Astrocyte of the hippocampus (primary cell): ENCODE measurements at regions not wholly inside any gene's neighbourhood (a gene's known extent, or its start where the extent isn't known, plus 50 kb on each side); places are given as distances from the start of the nearest gene placed in this dataset.

Source experiments
- DNase-seq: peaks from one replicate; pipeline ENCODE4 v3.0.0; 2011; ENCODE audit warnings: low read depth, low spot score

- DNase-seq: no peak
These were observed 1013.3 kb upstream of the SEMA6D start for GRCh38 chr15:46703871-46704637.

DNA sequence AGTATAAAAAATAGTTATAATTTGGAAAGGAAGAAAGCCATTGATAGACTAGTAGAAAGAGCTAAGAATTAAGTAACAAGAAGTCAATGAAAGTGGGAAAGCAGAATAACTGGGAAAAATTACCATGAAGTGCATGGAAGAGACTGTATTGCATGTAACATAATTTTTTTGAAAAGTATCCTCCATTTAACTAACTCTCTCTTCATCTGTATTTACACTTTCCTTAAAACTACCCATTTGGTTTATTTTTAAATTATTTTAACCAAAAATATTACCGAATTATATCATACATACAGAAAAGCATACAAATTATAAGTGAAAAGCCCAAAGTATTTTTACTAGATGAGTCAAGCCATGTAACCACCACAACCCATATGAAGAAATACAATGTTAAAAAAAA lies 1009.9 kb upstream of the SEMA6D start:
- DNase-seq: no peak

DNA sequence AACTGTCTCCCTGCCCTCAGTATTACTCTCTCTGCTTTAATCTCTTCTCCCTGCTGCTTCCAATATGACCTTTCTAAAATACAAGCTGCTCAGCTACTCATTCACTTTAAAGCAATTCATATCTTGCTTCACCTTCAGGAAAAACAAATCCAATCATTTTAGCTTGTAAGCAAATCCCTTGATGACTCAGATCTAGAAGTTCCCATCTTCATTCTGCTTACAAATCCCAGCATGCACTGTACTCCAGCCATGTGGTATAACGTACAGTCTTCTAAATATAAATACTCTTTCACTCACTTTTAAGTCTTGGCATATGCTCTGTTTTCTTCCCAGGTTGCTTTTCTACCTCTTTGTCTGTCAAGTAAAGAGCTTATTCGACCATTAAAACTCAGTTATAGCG lies 1009.1 kb upstream of the SEMA6D start:
- no peak for DNase-seq

- DNase-seq: no peak
These were observed 1007.7 kb upstream of the SEMA6D start for GRCh38 chr15:46709460-46710083.

DNA sequence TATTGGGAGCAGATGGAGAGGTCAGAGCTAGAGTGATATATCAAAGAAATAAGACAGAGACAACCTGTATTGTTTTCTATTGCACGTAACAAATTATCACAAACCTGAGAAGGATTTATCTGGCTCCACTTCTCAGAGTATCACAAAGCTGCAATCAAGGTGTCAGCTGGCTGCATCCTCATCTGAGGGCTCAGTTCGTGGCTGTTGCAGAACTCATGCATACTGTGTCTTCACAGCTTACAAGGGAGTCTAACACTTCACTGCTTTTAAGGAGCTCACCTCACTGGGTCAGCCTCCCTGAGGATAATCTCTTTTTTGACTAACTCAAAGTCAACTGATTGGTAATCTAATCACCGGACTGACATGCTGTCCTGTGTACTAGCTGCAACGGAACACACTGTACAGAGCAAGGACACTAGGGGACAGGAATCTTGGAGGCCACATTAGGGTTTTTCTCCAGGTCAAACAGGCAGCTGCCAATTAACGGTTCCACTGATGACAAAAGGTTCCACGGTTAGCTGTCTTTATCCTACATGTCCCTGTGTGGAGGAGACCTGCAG lies 1006.8 kb upstream of the SEMA6D start:
- DNase-seq: no peak

DNA sequence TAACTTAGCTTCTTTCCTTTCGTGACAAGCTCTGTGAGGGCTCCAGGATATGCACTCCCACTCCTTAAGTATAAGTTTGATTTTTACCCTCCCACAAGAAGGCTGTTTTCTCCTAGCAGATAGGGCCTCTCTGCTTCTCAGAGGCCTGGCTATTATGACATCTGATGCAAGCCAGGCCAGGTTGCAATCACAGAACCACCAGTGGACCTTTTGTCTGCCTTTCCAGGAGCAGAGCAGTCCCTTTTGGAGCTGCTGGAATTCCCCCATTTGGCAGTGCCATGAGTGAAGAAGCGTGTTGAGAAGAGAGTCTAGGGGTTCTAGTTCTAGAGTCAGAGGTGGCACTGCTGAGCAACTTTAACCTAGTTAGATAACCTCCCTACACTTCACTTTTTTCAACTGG lies 1004.3 kb upstream of the SEMA6D start:
- no peak for DNase-seq

DNA sequence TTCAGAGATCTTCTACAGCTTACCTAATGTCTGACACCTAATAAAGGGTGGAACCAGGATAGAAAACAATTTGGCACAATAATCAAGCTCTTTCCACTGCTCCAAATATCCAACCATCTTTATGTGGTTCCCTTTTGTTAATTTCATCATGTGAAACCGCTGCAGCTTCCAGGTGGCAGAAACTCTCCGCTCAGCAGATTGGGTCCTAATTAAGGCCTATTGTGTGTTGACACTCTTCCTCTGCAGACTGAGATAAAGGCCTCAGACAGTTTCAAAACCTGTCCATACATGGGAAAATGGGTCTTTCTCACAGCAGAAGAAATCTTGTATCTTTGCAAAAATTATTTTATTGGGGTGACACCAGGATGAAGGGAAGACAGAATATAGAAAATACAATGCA lies 1002.4 kb upstream of the SEMA6D start:
- DNase-seq: no peak

DNA sequence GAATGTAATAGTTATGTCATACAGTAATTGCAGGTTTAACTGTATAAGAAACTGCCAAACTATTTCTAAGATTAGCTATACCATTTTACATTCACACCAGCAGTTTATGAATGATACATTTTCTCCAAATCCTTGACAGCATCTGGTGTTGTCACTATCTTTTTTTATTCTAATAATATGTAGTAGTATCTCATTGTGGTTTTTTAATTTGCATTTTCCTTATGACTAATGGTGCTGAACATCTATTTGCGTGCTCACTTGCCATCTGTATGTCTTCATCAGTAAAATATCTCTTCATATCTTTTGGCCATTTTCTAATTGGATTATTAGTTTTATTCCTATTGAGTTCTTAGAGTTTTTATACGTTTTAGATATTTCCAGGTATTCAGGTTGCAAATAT lies 994.0 kb upstream of the SEMA6D start:
- no peak for DNase-seq

DNA sequence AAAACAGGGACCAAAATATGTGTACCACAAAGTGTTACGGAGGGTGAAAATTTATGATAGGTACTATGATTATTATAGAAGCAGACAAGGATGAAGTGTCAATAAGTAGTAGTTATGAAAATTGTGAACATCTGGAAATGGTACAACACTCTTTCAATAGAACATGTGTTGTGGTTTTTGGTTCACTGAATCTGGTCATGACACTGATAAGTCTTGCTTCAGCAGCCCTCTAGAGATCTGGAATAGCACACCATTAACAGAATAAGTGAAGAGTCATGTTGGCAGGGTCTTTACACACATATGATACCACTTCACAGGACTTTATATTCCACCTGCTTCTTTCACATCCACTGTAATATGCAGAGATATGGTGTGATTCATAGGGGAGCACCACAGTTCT lies 985.2 kb upstream of the SEMA6D start:
- no peak for DNase-seq

- no peak for DNase-seq
These were observed 982.2 kb upstream of the SEMA6D start for GRCh38 chr15:46735115-46735514.

DNA sequence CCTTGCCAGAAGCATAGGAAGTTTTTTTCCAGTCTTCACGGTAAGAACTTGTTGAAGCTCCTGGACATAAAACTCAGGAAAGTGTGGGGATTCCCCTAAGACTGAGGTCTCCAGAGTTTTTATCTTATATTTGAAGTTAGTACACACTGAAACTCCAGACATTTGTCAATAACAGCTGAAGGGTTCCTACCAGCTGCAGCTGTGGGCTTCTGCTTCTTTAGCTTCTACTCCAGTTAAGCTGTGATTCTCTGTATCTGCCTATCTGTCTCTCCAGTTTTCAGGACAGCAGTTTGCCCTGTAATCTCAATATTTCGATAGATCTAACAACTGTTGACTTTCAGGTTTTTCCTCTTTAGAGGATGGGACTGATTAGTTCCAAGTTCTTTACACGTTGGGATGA lies 966.0 kb upstream of the SEMA6D start:
- no peak for DNase-seq

- no peak for DNase-seq
These were observed 963.4 kb upstream of the SEMA6D start for GRCh38 chr15:46753946-46754345.

DNA sequence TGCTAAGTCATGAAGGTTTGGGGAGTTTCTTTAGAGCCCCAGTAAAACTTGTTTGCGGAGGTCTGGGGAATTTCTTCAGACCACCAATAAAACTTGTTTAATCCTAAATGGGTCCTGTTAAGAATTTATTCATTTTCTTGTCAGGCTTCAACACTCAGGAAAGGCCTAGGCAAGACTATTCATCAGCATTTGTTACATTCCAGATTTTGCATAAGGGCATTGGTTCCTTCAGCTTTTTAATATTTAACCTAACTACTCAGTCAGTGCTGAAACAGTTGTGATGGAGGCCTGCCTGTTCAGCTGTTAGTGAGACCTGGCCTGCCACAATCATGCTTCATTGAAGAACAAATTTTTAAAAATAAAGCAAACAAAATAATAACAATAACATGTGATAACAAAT lies 954.2 kb upstream of the SEMA6D start:
- no peak for DNase-seq

DNA sequence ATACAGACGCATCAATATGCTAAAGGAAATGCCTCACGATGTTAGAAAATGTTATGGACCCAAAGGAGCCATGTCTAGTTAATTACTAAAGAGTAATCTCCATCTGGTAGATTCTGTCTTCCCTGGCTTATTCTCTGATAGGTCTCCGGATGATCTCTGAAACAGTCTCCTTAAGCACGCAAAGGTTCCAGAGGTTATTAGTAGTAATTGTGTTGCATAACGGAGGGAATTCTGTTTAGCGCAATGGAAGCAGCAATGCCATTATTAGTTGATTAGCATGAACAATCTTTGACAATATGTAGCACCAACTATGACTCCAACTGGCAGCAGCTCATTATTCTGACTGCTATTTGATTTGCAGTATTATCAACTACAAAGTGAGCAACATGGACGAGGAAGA lies 952.5 kb upstream of the SEMA6D start:
- no peak for DNase-seq

GRCh38 chr15:46766021-46766420 lies 951.3 kb upstream of the SEMA6D start:
- no peak for DNase-seq

GRCh38 chr15:46768287-46768686 lies 949.0 kb upstream of the SEMA6D start:
- DNase-seq: no peak

DNA sequence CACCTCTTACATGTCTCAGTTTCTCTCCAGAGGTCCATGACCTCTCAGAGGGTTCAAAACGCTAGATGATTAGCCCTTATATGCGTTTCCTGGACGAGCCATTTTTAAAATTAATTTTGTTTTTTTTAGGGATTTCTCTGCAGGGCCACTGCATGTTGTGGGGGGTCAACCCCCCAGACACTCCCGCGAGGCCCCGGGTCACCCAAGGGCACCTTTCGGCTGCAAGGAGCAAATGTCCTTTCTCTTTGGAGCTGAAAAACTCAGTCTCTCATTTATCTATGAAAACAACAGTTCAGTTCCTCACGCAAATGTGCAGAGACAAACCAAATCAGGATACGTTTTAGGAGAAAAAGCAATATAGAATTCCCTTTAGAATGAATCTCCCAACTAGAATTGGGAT lies 944.3 kb upstream of the SEMA6D start:
- no peak for DNase-seq

DNA sequence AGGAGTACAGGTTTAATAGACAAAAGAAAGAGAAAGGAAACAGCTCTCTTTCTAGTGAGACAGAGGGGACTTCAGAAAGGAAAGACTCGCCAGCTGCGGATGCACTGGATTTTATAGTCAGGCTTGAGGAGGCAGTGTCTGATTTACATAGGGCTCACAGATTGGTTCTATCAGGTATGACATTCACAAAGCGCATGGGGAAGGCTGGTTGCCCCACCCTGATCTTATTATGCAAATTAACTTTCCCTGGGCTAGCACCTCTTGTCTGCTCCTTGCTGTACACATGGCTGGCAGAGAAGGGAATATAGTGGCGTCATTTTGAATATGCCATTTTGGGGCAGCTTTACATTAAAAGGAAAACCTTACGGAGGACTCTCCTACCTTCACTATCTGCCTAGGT lies 938.4 kb upstream of the SEMA6D start:
- no peak for DNase-seq

- DNase-seq: no peak
These were observed 930.6 kb upstream of the SEMA6D start for GRCh38 chr15:46786590-46787285.

DNA sequence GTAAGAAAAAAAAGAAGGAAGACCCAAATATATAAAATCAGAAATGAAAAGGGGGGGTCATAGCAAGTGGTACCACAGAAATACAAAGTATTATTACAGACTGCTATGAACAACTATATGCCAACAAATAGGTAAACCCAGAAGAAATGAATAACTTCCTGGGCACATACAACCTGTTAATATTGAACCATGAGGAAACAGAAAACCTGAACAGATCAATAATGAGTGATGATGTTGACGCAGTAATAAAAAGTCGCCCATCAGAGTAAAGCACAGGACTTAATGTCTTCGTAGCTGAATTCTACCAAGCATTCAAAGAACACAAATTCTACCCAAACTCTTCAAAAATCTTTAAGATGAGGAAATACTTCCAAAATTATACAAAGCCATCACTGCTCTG lies 921.6 kb upstream of the SEMA6D start:
- DNase-seq: no peak

DNA sequence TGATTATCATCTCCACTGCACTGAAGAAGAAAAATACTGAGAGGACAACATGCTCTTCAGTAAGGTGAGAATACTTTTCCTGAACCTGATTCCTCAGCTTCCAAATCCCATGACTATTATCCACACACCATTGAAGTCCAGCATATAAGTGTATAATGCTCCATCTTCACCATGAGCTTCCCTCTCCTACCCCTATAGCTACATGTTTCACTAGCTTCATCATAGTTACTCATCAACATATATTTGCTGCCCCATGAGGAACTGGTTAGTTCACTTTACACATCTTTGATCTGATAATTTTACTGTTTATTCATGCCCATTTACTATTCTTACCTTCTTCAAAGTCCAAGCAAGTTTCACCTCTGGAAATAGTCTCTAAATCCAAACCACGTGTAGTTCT lies 908.5 kb upstream of the SEMA6D start:
- DNase-seq: no peak

DNA sequence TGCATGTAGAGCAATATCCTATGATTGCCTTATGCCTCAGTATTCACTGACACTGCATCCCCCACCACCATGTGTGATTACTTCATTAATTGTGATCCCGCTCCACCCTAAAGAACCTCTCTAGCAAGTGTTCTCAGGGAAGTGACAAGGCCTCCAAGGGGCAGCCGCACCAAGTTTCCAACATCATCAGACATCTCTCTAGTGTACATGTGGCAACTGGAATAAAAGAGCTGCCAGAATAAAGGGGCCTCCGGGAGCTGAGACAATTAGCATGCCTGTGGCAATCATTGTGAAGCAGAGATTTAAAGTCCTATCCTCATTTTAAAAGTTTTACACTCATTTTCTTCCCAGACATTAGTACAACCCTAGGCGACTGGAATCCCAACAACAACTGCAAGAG lies 902.1 kb upstream of the SEMA6D start:
- DNase-seq: no peak

DNA sequence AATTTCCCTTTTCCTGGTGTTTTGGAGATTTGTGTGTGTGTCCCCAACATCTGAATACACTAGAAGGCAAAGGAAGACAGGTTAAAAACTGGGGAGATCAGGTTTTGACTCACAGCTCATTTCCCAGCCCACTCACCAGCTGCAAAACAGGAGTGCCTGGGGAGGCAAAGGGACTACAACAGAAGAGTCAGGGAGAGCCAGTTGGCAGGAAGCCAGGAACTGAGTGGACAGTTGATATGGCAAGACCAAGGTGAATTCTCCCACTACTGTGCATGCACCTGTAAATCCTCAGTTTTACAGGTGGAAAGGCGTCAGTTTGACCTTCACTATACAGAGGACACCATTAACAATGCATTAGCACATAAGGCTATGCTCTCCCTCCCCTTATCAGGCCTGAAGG lies 901.5 kb upstream of the SEMA6D start:
- DNase-seq: no peak
